Epithelial cell of esophagus (primary cell): ENCODE measurements at regions not wholly inside any gene's neighbourhood (a gene's known extent, or its start where the extent isn't known, plus 50 kb on each side); places are given as distances from the start of the nearest gene placed in this dataset.

Source experiments
- DNase-seq: peaks from one replicate; pipeline ENCODE4 v3.0.0; 2010; ENCODE audit warnings: low read depth
- H3K4me3 ChIP-seq: 2 replicates; pipeline ENCODE4 v1.5.1; 2011; ENCODE audit warnings: mild to moderate bottlenecking, low read length, control low read depth
- TF ChIP-seq, protein P1 (sequence below): IDR thresholded peaks from 2 replicates; pipeline ENCODE4 v1.5.1; 2011; ENCODE audit warnings: low read depth, mild to moderate bottlenecking, low read length, control low read depth, inconsistent platforms; ENCODE audit not compliant: insufficient read depth; ENCODE audit errors: missing control alignments

DNA sequence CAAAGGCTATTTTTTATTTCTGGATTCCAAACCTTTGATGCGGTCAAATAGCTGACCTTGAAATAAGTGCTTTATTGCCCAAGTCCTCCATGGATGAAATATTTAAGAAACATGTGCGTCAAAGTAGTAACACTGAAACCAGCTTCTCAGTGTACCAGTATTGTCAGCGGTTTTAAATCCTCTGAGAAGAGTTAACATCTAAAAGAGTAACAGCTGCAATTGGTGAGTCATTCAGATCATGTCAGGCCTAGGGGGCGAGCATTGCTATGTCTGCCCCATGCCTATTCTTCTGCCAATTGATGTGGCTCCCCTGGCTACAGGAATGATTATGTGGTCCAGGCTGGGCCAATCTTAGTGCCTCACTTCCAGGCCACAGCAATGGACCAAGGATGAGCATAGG is 263.3 kb upstream of the SORL1-AS1 start:
- no peak overlapping the region for H3K4me3 ChIP-seq
- TF ChIP-seq, protein P1, sequence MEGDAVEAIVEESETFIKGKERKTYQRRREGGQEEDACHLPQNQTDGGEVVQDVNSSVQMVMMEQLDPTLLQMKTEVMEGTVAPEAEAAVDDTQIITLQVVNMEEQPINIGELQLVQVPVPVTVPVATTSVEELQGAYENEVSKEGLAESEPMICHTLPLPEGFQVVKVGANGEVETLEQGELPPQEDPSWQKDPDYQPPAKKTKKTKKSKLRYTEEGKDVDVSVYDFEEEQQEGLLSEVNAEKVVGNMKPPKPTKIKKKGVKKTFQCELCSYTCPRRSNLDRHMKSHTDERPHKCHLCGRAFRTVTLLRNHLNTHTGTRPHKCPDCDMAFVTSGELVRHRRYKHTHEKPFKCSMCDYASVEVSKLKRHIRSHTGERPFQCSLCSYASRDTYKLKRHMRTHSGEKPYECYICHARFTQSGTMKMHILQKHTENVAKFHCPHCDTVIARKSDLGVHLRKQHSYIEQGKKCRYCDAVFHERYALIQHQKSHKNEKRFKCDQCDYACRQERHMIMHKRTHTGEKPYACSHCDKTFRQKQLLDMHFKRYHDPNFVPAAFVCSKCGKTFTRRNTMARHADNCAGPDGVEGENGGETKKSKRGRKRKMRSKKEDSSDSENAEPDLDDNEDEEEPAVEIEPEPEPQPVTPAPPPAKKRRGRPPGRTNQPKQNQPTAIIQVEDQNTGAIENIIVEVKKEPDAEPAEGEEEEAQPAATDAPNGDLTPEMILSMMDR, result no peak
- no peak for DNase-seq

DNA sequence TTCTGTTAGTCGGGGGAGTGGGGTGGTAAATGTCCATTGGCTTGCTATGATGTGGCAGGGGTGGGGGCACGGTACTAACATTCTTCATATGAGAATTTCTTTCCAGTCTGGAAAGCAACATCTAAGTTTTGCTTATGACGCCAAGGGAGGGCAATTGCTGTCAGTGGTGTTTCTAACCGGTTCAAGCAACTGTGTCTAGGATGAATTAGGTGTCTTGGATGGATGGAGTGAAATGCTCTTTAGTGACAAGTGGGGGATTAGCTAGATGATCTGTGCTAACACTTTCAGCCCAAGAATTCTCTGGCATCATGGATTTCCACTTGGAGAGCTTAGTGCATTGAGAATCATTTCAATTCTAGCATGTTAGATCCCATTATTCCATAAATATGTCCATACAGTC is 262.6 kb upstream of the SORL1-AS1 start:
- TF ChIP-seq, protein P1, result no peak
- no peak for DNase-seq
- no peak overlapping the region for H3K4me3 ChIP-seq

DNA sequence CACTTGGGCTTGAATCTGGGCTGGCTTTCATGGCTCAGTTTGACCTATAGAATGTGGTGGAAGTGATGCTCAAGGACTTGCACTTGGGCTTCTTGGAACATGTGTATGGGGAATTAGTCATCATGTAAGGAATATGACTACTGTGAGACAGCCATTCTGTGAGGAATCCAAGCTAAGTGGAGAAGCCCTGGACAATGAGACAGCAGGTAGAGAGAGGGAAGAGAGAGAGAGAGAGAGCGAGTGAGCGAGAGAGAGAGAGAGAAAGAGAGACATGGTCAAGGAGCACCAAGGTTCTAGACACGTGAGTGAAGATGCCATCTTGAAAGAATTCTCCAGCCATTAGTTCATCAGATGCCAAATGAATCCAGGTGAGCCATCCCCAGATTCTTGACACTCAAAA is 261.6 kb upstream of the SORL1-AS1 start:
- DNase-seq, result no peak
- no peak overlapping the region for H3K4me3 ChIP-seq
- TF ChIP-seq, protein P1, result no peak

DNA sequence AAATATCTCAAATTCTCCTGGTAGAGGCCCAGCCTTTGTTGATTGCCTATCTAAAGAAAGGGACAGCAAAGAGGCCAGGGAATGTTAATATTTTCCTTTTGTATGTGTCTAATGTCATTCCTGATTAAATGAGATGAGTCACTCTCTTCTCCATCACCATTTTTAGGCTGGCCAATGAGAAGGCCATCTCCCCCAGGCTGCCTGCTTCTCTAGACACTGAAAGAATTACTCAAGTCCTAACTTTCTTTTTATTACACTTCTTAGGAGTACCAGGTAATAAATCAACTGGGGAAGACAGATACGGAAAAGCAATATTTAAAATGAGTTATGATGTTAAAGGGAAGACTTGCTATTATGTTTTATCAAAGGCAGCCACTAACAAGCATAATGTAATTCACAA is 259.2 kb upstream of the SORL1-AS1 start:
- DNase-seq, result no peak
- TF ChIP-seq, protein P1, result no peak
- no peak overlapping the region for H3K4me3 ChIP-seq

DNA sequence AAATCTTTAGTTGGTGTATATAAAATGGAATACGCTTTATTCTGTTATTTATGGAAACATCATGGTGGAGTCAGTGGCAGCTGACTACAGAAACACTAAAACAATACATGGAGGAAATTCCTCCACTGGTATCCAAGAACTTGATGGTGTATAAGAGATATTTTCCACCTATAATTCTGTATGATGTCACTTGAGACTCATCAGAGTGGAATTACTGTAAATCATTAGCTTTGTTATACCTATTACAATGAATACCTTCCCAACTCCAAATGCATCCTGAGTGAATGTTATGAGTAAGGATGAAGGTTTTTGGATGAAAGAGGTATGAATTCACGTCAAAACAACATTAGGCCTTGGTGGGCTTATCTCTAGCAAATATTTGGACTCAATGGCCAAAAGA is 258.5 kb upstream of the SORL1-AS1 start:
- DNase-seq, result no peak
- TF ChIP-seq, protein P1, result no peak
- H3K4me3 ChIP-seq, result no peak overlapping the region

DNA sequence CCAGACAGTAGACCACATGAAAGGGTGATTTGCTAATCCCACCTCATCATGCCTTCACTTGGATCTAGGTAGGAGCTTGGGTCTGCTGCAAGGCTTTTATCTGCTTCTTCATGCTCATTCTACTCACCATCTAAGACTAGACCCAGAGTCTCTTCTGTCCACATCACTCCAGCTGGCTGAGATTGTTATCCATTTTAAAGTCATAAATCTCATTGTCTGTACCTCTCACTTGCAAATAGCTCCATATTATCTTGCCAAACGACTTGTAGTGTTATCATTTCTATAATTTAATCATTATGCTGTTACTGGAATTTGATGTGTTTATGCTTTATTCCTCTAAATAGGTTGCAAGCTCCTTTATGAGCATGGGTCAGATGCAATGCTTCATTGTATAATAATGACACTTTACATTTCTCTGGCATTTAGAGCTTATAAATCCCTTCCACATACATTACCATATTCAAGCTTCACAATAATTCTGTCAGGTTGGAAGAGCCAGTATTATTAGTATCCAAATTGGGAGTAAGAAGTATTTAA is 254.2 kb upstream of the SORL1-AS1 start:
- DNase-seq, result no peak
- no peak overlapping the region for H3K4me3 ChIP-seq
- TF ChIP-seq, protein P1, result no peak

DNA sequence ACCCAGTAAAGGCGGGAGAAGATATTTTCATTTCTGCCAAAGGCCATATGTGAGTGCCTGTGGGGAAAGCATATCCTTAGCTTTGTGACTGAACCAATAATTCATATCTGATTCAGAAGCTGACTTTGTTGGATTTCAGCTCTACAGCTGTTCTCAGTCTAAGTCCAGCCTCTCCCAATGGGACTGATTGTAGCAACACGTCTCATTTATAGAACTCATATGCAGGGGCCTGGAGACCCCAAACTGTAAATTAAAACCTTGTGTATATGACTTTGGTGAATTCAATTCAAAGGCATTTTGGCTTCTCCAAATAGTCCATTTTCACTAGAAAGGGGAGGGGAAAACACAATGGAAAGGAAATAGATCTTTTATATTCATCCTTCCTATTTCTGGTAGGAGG is 250.4 kb upstream of the SORL1-AS1 start:
- H3K4me3 ChIP-seq, result no peak overlapping the region
- DNase-seq, result no peak
- TF ChIP-seq, protein P1, result no peak
